ENCODE measurements at regions not wholly inside any gene's neighbourhood (a gene's known extent, or its start where the extent isn't known, plus 50 kb on each side); places are given as distances from the start of the nearest gene placed in this dataset.

DNA sequence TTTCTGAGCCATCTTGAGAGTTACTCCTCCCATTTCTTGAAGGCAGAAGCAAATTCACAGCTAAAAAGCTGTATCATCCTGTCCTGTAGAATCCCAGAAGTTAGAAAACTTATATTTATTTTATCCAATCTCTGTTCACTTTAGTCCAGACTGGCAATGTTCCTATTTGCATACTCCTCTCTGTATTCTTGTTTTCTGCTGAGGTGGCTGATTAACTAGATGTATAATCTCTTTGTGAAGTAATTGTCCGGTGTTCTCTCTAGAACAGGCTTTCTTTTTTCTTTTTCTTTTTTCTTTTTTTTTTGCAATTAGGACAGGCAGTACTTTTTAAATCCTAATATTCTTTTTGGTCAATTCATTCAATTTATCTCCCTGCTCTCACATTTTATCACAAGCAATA lies 411.0 kb downstream of the KCNJ3 start:
- no peak for FAIRE-seq

DNA sequence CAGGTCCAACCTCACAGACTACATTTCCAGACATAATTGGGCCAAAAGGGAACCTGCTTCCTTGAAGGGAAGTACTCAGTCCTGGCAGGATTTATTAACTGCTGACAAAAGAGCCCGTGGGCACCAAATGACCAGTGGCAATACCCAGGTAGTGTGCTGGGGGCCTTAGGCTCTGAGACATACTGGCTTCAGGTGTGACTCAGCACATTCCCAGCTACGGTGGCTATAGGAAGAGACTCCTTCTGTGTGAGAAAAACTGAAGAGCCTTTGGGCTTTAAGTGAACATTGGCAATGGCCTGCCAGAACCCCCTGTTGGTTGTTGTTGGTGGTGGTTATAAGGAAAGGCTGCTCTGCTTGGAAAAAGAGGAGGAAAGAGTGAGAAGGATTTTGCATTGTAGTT lies 401.8 kb downstream of the KCNJ3 start:
- no peak for FAIRE-seq

DNA sequence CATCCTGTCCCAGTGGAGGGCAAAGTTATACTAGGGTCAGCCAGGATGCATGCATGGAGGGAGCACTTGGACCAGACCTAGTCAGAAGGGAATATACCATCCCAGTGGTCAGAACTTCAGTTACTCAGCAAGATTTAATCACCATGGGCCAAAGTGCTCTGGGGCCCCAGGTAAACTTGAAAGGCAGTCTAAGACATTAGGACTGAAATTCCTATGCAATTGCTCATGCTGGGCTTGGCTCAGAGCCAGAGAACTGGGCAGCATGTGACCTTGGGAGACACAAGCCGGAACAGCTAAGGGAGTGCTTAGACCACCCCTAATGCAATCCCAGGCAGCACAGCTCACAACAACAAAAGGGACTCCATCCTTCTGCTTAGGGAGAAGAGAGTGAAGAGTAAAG lies 401.3 kb downstream of the KCNJ3 start:
- no peak for FAIRE-seq

DNA sequence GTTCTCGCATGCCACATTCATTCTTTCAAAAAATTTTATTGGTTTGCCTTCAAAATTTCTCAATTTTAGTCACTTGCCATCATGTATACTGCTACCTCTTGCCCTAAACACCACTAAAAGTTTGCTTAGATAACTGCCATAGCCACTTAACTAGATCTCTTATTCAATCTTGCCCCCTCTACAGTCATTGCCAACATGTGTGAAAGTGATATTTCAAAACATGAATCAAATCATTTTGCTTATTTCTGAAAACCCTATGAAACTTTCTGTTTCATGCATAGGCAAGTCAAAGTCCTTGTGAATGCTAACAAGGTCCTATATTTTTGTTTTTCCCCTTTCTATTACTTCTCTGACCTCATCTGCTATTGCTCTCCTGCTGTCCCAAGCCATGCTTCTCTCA lies 397.1 kb downstream of the KCNJ3 start:
- FAIRE-seq = no peak

DNA sequence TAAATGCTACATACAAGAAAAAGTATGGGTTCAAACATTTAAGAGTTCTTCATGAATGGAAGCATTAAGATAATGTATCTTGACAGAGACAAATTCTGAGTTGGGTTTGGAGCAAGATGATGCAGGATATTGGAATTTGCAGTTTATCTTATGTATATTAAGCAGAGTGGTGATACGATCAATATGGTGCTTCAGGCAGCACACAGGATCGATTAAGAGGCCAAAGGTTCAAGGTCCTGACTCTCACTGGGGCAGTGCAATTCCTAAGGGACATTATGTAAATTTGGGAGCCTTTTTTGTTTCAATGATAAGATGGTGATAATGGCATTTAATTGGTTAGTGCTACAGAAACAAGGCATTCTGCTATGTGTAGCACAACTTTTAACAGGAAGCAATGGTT lies 381.9 kb downstream of the KCNJ3 start:
- no peak for FAIRE-seq

DNA sequence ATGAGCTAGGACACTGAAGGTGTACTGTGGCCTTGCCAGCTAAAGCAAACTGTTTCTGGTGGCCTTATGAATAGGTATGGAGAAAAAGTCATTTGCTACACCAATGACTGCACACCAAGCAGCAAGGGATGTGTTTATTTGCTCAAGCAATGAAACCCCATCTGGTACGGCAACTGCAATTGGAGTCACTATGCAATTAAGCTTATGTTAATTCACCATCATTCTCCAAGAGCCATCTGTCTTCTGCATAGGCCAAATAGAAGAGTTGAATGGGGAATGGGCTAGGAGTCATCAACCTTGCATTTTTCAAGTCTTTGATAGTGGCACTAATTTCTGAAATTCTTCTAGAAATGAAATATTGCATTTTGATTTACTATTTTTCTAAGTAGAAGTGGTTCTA lies 372.0 kb downstream of the KCNJ3 start:
- FAIRE-seq = no peak

DNA sequence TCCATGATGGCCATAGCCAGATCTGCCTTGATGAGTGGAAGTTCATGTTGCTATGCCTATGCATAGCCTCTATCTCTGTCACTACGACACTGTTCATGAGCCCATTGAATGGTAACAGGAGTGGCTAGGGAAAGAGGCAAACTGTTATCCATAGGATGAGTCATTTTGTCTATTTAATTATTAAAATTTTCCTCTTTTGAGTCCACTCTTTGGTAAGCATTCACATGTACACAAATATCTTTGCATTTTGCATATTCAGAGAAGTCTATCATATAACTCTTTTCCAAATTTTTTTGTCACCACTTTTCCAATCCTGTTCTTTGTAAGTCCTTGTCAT lies 364.4 kb downstream of the KCNJ3 start:
- FAIRE-seq = no peak

DNA sequence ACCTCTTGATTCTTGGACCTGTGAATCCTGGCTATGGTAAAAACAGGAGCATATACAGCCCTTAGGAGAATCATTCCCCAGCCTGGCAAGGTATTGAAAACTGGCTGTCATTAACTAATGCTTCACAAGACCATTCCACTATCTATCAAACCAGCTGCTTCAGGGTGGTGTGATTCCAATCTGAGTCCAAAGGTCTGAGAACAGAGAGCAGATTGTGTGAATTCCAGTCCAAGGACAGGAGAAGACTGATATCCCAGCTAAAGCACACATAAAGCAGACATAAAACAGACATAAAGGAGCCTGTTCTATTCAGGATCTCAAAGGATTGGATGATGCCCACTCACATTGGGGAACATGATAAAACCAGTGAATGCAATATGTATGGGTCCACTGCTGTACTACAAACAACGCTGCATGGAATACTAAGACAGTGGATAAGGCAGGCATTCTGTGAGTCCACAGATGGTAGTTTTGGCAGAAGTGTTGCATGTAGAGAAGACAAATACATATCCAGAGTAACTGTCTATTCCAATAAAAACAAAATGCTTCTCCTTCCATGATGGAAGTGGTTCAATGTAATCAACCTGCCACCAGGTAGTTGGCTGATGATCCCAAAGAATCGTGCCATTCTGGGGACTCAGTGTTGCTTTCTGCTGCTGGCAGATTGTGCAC lies 363.9 kb downstream of the KCNJ3 start:
- FAIRE-seq = no peak

DNA sequence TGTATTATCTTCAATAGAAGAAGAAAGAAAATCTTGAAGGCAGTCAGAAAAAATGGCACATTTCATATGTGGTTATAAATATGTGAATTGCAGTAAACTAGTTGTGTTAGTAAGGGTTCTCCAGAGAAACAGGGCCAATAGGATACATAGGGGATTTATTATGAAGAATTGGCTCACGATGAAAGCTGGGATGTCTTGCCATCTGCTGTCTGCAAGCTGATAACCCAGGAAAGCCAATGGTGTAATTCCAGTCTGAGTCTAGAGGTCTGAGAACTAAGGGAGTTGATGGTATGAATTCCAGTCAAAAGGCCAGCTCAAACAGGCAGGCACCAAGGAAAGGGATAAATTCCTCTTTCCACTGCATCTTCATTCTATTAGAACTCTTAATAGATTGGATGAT lies 362.4 kb downstream of the KCNJ3 start:
- FAIRE-seq = no peak

DNA sequence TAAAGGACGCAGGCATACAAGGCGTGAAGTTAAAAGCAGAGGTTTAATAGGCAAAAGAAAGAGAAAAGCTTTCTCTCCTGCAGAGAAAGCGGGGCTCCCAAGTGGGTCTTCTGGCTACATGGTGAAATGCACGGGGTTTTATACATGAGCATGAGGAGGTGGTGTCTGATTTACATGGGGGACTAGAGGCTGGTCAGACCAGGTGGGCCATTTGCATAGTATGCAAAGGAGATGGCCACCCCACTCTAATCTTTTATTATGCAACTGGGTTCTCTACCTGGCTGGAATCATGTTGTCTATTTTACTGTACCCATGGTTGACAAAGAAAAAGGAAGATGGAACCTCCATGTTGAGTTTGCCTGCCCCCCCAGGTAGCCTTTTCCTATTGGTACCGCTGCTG lies 356.2 kb downstream of the KCNJ3 start:
- FAIRE-seq = no peak

DNA sequence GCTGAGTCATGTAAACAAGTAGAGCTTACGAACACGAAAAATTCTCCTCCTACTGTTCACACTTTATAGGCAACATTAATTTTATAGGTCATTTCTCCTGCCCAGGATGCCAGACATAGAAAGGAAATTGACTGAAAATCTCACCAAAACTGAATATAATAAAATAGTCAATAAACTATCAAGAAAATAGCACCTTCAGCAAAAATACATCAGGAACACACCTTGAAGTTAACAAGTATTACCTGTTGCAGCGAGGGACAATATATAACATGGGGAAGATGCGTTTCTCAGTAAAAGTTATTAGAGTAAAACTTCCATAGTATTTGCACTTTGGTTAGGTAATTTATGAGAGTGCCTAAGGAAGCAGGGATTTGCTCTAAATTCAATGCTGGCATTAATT lies 344.6 kb downstream of the KCNJ3 start:
- FAIRE-seq = no peak

DNA sequence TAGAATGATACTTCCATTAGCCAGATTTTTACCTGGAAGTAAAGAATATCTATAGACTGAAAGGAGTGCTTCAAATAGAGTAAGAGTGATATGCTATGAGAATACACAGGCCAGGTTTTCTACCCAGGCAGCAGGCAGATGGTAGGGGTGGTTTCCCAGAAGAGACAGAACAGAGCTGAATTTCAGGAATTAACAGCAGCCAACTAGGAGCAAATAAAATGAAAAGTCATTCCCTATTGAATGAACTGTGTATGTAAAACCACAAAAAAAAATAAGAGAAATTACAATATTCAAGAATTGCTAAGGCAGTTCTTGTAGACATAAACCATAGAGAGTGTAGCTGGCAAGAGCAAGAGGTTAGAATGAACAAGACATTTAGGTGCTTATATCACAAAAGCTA lies 336.8 kb downstream of the KCNJ3 start:
- no peak for FAIRE-seq

DNA sequence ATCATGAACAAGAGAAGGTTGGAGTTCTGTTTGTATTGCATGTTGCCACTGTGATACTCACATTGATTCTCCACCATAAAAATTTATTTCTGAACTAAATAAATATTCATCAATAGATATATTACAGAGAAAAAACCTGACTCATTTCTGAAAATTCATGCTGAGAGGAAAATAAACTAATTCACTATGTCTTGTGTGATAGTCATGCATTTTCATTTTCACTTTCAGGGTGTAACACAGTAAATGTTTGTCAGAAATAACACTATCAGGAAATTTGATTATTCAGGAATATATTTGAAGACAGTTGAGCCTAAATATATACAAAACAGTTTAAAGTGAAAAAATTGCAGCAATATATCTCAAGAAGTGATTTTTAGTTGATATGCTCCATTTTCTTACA lies 335.2 kb downstream of the KCNJ3 start:
- FAIRE-seq = no peak

DNA sequence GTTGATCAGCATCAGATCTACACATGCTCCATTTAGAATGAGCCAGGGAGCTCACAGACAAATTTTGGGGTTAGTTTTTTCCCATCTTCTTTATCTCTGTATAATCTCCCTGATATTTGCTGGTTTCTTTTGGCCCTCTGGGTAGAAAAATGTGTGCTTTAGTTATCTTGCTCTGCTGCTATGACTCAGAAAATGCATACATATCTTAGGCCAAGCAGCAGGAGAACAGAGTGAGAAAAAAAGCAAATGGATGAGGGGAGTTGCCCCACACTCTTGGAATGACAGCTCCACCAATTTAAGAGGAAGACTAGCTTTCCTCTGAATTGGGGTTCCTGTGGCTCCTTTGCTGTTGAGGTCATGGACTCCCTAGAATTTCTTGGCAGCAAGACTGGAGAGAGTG lies 331.8 kb downstream of the KCNJ3 start:
- no peak for FAIRE-seq

DNA sequence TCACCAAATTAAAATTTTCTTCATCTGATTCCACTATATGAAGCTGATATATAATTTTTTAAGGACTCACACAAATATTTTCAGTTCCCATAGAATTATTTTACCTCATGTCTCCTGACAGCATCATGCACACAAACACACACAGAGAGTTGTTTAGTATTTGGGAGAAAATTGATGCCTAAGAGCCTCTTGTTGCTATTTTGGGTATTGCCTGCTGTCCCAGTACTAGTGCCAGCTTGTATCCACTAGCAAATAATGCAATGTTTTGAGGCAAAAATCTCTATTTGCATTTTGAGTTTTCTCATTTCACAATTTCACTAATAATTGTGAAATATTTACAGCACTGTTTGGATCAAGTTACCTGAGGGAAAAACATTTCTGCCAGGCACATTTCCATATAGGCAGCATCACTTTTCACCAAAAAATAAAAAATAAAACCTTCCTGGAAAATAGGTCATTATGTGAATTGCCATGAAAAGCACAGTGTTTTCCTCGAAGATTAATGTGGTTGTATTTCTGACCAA lies 328.2 kb downstream of the KCNJ3 start:
- no peak for FAIRE-seq

DNA sequence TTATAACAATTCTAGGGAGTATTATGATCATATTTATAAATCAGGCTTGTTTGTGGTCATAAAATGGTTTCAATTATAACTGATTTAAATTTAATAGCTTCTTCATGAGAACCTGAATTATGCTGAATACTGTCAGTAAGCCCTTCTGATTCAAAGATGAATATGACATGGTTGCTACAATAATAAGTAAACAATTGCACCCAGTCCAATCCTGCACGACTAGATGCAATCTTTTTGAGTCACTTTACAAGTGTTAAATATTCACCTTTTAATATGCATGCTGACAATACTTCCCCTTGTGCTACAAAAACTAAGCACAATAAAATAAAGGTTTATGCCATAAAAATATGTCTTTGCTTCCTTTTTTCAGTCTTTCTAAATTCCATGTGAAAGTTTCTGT lies 325.2 kb downstream of the KCNJ3 start:
- no peak for FAIRE-seq

DNA sequence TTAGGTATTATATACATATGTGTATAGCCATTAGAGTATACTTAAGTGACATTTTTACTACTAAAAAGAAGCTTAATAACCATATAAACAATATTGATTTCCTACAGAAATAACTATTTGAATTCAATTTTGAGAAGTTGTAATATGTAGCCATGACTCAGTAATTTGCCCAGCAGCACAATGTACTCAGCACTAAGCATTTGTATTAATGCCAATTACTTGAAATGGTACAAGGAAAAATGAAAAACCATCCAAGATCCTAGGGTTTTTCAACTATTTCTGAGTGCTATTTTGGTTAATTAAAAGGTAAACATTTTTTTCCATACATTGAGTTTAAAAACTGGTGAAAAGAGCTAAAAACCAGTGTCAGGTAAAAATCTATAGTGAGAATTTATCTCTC lies 324.0 kb downstream of the KCNJ3 start:
- FAIRE-seq = no peak

DNA sequence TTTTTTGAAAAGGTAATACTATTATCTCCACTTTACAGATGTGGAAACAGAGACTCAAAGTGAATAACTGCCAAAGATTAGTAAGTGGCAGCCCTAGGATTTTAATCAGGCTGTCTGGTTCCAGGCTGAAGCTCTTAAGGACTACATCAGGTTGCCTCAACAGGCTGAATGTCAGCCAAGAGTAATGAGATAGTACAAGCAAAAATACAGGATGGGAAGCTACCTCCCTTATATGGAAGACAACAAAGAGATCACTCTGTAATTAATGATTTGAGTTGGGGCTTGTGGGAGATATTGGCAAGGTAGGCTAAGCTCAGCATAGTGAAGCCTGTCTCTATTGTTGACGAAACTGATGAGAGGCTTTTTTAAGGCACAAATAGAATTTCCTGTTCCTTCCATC lies 323.1 kb downstream of the KCNJ3 start:
- FAIRE-seq = no peak

DNA sequence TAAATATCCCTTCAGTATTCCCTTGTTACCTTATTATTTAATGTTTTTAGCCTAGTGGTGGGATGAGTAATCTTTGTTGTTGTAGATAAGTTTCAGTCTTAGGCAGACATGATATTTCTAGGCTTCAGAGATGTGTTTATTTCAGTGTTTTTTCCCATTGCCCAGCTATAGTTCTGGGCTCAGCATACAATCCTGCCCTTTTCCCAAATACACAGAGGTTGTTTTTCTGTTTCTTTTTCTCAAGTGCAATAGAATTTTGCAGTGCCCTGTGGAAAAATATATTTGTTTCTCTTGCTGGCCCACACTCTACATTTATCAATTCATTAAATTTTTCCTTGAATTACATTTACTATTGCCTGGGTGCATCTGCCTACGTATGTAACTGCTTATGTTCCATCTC lies 321.8 kb downstream of the KCNJ3 start:
- no peak for FAIRE-seq

DNA sequence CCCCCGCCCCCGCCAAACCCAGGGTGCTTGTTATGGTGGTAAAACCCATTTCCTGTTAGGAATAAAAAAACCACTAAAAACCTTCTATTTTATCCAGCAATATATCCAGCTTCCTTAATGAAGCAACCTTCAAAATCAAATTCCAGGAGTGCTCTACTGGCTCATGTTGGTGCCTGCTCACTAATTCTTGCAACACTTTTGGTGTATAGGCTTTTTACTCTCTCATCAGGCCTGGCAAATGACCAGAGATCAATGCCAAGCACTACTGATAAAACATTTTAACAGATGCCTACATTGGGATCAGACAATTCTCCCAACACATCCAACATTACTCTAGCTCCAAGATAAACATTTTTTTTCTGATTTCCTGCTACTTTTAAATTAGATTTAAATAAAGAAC lies 312.4 kb downstream of the KCNJ3 start:
- no peak for FAIRE-seq

DNA sequence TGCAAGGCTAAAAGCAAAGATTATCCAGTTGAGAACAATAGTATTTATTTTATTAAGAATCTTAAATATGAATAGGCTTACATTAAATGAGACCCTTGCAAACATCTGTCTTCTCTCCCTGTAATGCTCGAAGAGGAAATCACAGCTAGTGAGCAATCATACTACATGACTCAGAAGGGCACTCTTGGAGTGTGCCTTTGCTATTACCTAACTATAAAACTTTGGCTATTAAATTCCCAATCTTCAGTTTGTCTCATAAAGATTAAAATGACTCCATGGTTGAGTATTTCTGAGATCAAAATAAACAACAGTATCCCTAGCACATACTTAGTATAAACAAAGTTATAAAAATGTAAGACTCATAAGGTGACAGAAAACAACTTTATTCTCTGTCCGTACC lies 296.9 kb downstream of the KCNJ3 start:
- no peak for FAIRE-seq

DNA sequence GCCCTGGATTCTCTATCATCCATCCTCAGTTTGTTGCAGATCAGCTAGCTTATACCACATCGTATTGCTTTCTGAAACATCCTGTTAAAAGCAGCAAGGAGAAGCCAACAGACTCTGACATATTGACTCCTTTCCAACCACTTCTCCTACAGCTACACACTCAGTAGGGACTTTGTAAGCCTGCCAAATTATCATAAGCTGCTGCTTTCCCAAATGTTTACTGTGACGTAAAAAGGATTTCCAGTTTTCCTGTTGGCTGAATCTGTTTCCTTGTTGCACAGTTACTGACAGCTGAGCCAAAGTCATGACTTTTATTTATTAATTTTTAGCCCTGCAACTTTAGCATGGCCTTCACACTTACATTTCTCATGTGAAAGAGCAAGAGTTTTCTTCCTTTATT lies 294.3 kb downstream of the KCNJ3 start:
- no peak for FAIRE-seq

DNA sequence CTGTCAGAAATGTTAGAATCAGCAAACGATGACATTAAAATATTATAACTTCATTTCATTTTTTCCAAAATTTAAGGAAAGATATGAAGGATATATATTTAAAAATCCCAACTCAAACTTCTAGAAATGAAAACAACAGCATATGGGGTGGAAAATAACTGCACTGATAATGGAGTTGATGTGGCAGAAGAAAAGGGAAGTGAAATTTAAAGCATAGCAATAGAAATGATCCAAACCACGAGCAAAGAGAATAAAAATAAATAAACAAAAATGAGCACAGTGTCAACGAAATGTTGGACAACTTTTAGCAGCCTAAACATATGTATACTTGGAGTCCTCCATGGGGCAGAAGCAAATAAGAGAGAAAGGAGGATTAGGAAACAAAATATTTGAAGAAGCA lies 280.2 kb downstream of the KCNJ3 start:
- FAIRE-seq = no peak

DNA sequence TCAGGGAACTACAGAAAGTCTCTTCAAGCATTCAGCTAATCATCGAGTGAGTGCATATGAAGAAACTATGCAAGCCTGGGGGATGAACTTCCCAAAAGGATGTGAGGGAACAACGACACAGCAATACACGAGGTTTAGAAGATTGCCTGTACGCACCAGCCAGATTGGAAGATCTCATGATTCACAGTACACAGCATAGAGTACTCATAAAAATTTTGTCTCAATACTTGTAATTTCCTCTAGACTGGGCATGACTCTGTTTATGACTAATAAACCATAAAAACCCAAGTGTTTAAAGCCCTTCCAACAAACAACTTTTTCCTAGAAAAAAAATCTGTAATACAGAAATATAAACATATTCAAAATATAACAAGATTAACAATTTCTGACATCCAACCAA lies 279.7 kb downstream of the KCNJ3 start:
- no peak for FAIRE-seq

DNA sequence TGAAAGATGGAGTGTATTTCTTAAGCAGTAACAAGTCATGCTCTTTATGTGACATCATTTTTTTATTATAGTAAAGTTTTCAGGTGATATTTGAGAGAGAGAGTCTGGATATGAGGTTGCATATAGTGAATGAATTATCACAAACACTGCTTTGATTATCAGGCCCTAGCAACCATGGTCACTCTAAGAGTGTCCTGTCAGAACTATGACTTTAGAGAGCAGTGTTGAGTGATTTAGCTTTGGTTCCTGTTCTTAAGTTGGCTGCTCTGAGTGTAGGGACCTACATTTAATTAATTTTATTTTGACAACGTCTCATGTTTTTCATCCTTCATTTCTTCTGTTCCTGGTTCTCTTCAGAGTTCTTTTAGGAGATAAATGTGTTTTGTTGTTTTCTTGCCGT lies 275.5 kb downstream of the KCNJ3 start:
- no peak for FAIRE-seq

DNA sequence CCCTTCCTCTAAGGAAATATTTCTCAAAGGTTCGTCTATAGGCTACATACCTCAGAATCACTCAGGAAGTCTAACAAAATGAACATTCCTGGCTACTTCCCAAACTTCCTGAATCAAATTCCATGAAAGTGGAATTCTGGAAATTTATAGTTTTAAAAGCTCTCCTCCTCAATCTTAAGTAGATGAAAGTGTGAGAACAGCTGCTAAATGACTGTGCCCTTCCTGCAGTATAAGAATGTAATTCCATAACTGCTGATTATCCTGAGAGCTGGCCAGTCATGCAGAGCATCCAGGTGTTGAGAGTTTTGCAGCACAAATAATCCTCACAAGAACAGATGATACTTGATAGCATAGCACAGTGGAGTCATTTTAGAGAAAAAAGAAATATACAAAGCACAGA lies 265.0 kb downstream of the KCNJ3 start:
- FAIRE-seq = no peak
